ENCODE measurements at regions not wholly inside any gene's neighbourhood (a gene's known extent, or its start where the extent isn't known, plus 50 kb on each side); places are given as distances from the start of the nearest gene placed in this dataset.

- Mint-ChIP-seq H3K9me3 (ENCODE audit: unreplicated experiment) (no peaks in the 10 kb centered on the region), H3K27me3 (ENCODE audit: unreplicated experiment) (no peaks in the 10 kb centered on the region), H3K36me3 (ENCODE audit: unreplicated experiment) (no peaks in the 10 kb centered on the region), H3K4me3 (ENCODE audit: unreplicated experiment) (no peak overlapping the region), H3K27ac (ENCODE audit: unreplicated experiment) (no peak overlapping the region), H3K4me1 (ENCODE audit: low read depth, unreplicated experiment) (no peaks in the 10 kb centered on the region)
- TF ChIP-seq CTCF (IDR thresholded peaks at IDR 0.05; ENCODE audit: partially characterized antibody, unreplicated experiment), result no peak
- no peak for DNase-seq
Measured at GRCh38 chr2:123717636-123718334, 307.3 kb upstream of the CNTNAP5 start.

GRCh38 chr2:123720760-123721159 lies 304.3 kb upstream of the CNTNAP5 start:
- Mint-ChIP-seq H3K4me1 (ENCODE audit: low read depth, unreplicated experiment) (no peaks in the 10 kb centered on the region), H3K4me3 (ENCODE audit: unreplicated experiment) (no peak overlapping the region), H3K36me3 (ENCODE audit: unreplicated experiment) (no peaks in the 10 kb centered on the region), H3K9me3 (ENCODE audit: unreplicated experiment) (no peaks in the 10 kb centered on the region), H3K27me3 (ENCODE audit: unreplicated experiment) (peaks cover 1% of the 10 kb centered on the region), H3K27ac (ENCODE audit: unreplicated experiment) (no peak overlapping the region)
- DNase-seq, result no peak
- no peak for TF ChIP-seq CTCF (IDR thresholded peaks at IDR 0.05; ENCODE audit: partially characterized antibody, unreplicated experiment)

GRCh38 chr2:123723706-123724105 lies 301.4 kb upstream of the CNTNAP5 start:
- Mint-ChIP-seq H3K27ac (ENCODE audit: unreplicated experiment) (no peak overlapping the region), H3K4me3 (ENCODE audit: unreplicated experiment) (no peak overlapping the region), H3K4me1 (ENCODE audit: low read depth, unreplicated experiment) (no peaks in the 10 kb centered on the region), H3K36me3 (ENCODE audit: unreplicated experiment) (no peaks in the 10 kb centered on the region), H3K9me3 (ENCODE audit: unreplicated experiment) (no peaks in the 10 kb centered on the region), H3K27me3 (ENCODE audit: unreplicated experiment) (peaks cover 1% of the 10 kb centered on the region)
- no peak for TF ChIP-seq CTCF (IDR thresholded peaks at IDR 0.05; ENCODE audit: partially characterized antibody, unreplicated experiment)
- no peak for DNase-seq

GRCh38 chr2:123732563-123732962 lies 292.5 kb upstream of the CNTNAP5 start:
- no peak overlapping the region for H3K4me3 Mint-ChIP-seq (ENCODE audit: unreplicated experiment)
- H3K27me3 Mint-ChIP-seq (ENCODE audit: unreplicated experiment), result no peaks in the 10 kb centered on the region
- no peaks in the 10 kb centered on the region for H3K9me3 Mint-ChIP-seq (ENCODE audit: unreplicated experiment)
- no peak for DNase-seq
- H3K27ac Mint-ChIP-seq (ENCODE audit: unreplicated experiment), result no peak overlapping the region
- H3K36me3 Mint-ChIP-seq (ENCODE audit: unreplicated experiment), result no peaks in the 10 kb centered on the region
- H3K4me1 Mint-ChIP-seq (ENCODE audit: low read depth, unreplicated experiment), result no peaks in the 10 kb centered on the region
- TF ChIP-seq CTCF (IDR thresholded peaks at IDR 0.05; ENCODE audit: partially characterized antibody, unreplicated experiment), result no peak

- Mint-ChIP-seq H3K4me3 (ENCODE audit: unreplicated experiment) (no peak overlapping the region), H3K27me3 (ENCODE audit: unreplicated experiment) (peaks cover 1% of the 10 kb centered on the region), H3K27ac (ENCODE audit: unreplicated experiment) (no peak overlapping the region), H3K36me3 (ENCODE audit: unreplicated experiment) (no peaks in the 10 kb centered on the region), H3K9me3 (ENCODE audit: unreplicated experiment) (no peaks in the 10 kb centered on the region), H3K4me1 (ENCODE audit: low read depth, unreplicated experiment) (no peaks in the 10 kb centered on the region)
- no peak for DNase-seq
- no peak for TF ChIP-seq CTCF (IDR thresholded peaks at IDR 0.05; ENCODE audit: partially characterized antibody, unreplicated experiment)
Measured at GRCh38 chr2:123737371-123737770, 287.7 kb upstream of the CNTNAP5 start.
